Activated CD4-positive, alpha-beta T cell treated with anti-CD3 and anti-CD28 coated beads for 48 hours (primary cell): ENCODE measurements at regions not wholly inside any gene's neighbourhood (a gene's known extent, or its start where the extent isn't known, plus 50 kb on each side); places are given as distances from the start of the nearest gene placed in this dataset.

Experiments
- DNase-seq: peaks from one replicate; pipeline ENCODE4 v3.0.0-alpha.2; 2020

DNA sequence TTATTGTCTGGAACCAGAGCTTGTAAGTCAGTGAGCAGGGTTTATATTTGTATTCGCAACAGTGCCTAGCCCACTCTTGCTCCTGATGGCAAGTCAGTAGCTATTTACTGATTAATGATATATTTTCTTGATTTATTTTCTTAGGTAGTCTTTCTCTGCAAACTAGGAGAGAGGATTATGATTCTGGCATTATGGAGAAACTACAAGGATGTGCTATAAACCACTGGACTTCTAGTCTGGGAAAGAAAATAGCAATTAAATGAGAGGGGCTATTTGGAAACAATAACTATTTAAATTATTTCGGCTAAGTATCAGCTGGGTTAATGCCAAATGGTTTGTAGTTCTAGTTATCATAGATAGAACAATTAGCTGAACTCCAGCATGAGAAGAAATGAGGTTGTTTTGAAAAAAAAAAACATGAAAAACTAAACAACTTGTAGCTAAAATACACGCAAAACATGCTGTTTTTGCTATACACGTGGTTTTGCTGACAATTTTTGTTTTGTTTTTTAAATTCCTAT, 304.9 kb upstream of the TCF21 start:
- DNase-seq = no peak

DNA sequence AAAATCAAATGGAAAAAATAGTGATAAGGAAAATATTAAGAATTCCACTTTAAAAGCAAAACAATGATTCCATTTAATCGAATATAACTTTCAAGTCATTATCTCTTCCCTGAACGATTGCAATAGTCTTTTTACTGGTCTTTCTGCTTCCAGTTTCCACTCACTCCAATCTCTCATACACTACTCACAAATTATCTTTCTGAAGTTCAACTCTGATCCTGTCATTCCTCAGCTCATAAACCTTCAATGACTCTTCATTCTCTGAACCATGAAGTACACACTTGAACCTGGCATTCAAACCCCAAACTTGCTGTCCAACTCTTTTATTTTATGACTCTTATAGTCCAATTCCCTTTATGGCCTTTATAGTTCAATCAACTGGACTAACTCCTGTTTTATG, 304.1 kb upstream of the TCF21 start:
- DNase-seq = no peak

DNA sequence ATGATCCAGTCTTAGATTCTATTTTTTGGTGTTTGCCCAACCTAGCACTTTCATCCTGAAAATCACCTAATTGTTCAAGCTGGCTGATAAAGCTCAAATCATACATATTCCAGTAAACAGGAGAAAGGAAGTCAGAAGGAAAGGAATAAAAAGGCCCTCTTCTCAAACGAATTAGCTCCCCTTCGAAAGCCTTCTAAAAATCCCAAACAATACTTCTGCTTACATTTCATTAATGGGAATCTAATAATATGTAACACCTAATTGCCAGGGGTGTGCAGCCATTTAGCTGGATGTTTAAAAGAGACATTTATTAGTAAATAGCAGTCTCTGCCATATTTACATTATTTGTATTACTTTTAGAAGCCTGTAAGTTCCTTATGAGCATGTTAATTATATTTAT, 302.9 kb upstream of the TCF21 start:
- no peak for DNase-seq

DNA sequence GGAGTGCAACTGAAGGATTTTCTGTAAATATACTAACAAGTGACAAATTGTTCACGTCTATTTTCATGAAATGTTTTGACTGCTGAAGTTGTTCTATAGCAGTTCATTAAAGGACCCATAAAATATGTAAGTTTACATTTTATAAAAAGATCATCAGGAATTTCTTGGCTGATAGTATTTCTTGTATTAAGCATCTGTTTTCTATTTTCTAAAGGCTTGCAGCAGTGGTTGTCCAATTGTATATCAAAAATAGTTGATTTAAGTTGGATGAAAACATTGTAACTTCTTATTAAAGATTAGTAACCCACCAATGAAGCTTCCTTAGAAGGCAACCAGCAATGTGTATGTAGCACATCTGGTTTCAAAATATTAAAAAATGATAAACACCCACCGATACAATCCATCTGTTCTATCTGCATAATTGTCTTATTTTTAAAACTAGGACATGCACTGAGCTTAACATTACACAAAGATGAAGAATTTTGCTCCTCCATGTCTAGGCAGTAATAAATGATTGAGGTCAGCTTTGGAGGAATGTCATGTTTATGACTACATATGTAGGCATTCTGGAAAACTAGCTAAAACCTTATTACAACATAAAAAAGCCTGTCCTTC, 301.3 kb upstream of the TCF21 start:
- DNase-seq = no peak

DNA sequence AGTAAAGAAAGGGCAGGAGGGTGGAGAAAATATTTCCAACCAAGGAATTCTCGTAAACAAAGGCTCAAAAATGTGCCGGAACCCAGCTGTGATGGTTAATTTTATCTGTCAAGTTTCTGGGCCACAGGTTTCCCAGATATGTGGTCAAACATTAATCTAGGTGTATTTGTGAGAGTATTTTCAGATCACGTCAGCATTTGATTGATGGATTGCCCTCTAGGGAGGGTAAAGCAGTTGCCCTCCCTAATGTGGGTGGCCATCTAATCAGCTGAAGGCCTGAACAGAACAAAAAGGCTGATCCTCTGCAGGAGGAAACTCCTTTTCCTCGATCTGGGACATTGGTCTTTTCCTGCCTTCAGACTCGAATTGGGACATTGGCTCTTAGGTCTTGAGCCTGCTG, 298.7 kb upstream of the TCF21 start:
- no peak for DNase-seq

DNA sequence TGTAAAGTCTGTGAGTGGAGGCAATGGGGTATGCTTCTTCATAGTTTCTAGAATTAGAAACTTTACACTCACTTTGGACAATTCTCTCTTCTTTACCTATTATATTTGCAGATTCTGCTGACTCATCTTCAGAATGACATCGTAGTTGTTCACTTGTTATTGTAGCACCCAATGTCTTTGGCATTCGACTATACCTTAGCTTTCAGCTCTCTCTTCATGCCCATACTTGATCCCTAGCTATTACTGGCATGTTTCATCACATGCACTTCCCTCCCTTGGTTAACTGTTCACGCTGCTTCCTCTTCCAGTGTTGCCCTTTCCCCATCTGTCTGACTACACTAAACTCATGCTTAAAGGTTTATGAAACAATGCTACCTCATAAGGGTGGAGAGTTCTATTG, 298.1 kb upstream of the TCF21 start:
- DNase-seq = no peak

DNA sequence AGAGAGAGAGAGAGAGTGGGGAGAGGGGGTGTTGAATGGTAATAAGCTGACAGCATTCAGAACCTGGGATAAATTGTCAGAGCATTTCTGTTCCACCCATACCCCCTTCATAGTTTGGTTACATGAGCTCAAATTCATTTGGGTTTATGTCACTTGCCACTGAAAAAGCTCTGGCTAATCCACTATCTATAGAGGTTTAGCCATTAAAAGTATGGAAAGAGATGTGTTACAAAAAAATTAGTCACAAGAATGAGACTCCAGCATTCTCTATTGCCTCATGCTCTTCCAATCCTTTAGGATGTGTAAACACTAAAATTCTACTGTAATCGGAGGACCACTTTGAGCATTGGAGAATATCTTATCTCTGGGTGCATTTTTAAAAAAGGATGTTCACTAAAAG, 297.6 kb upstream of the TCF21 start:
- DNase-seq = no peak

DNA sequence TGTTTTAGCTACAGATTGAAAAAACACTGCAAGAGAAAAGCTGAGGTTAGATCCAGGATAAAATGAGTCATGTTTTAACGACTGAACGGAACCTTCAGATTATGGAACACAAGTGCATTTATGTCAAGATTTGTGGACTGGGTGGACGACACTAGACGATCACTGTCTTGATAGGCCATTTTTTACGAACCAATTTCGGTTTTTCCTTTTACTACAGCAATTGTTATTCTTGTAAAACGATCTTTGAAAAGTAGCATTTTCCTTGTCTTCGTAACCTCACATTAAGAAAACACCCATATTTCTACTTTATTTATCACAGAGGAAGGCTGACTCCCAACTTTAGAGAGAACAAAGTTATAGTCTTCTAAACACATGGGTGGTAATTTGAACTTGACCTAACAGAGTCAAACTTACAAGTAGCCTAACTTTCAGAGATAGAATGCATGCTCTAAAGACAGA, 294.2 kb upstream of the TCF21 start:
- no peak for DNase-seq

DNA sequence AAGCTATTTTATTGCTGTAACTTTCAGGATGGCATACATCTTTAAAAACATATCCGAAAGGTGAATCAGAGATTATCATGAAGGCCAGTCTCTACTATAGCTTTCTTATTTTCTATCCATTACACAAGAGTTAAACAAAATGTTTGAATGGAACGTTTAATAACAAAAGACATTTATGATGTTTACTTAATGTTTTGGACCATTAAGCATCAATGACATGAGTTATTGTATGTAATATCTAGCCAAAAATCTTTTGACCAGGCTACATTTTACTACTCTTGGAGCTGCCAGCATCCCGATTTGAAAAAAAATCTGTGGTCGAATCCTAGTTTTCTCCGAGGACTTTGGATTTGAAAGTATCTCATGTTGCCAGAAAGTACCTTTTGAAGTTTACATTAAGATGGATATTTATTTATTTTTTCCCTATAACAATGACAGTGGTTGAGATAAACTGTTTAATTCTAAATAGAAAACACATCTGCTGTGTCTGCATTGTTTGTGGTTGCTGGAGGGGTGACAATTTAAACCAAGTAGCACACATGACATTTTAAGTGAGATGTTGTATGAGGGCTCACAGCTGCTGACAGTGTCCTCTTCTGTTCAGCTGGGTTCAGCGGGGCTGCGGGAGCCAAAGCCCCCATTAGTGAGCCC, 293.7 kb upstream of the TCF21 start:
- no peak for DNase-seq

DNA sequence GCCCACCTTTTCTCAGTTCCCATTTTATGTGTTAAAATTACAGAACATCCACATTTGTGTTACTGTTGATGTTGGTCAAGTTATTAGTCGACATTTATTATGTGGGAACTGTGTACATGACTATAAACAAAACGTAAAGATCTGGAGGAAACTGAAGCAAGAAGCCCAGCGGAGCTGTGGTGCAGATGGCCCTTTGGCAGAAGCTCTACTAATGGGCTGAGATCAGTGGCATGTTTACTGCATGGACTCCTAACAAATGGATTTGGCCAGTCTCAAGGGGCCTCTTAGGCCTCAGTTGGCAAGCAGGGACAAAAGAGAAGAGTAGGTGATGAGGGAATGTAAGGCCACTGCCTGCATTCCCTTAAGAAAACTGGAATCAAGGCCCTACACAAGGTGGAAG, 282.1 kb upstream of the TCF21 start:
- no peak for DNase-seq

DNA sequence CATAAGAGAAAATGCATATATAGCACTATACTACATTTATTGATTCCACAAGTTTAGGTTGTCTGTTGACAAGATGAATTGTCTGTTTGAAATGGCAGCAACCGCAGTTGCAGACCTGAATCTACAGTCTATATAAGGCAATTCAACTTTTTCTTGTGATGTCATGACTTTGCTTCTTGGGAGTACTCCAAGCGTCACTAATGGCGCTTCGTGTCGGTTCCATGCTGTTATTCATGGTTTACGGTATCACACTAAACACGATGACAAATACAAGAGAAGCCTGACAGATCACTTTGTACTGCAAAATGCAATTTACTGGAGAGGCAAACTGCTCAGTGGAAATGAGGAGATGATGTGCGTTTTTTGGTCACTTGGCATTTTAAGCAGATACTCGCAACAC, 280.3 kb upstream of the TCF21 start:
- no peak for DNase-seq

DNA sequence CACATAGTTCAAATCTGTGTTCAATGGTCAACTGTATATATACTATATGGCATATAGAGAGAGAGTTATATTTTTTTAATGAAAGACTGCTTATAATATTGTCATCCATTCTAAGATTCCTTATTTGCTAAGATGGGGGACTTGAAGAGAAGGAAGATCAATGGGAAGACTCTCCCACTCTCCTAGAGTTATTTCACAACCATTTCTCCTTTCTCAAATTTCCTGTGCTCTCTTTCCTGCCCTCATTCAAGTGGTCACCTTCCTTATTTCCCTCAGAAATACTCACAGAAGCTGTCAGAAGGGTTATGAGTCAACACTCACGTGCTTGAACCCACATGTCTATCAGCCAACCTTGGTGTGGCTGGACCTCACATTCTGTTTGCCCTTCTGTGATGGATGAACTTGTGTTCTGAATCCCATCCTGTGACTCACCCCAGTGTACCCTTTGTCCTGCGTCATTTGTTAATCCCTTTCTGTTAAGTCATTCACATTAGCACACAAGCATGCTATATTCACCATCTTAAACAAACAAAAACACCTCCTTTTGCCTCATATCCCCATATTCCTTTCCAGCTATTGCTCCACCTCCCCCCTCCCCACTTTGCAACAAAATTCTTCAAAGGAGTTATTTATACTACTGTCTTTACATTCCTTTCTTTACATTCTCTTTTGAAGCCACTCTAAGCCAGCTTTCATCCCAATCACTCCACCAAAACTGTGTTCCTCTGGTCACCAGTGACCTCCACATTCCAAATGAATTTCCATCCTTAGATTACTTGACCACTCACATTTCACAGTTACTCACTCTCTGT, 279.3 kb upstream of the TCF21 start:
- DNase-seq = no peak

DNA sequence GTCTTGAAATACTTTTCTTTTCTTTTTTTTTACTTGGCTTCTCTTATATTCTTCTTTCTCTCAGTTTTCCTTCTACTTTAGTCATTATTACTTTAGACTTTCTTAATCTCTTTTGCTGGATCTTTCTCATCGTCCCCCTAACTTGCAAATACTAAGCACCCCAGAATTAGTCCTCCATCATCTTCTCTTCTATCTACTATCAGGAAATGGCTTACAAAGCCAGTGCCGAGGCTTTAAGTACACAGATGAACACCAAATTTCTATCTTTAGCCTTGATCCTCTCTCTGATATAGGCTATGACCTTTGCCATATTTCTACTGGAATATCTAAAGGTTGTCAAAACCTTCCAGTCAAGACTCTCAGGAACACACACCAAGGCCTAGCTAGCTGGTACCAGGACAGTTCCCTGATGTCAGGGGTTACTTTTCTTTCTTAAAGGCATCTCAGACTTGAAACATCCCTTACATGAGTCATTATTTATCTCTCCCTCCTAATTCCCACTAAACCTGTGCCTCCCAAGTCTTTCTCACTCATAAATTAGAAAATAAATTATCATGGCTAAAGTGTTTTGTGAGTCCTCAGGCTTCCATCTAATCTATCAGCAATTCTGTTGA, 278.6 kb upstream of the TCF21 start:
- no peak for DNase-seq

DNA sequence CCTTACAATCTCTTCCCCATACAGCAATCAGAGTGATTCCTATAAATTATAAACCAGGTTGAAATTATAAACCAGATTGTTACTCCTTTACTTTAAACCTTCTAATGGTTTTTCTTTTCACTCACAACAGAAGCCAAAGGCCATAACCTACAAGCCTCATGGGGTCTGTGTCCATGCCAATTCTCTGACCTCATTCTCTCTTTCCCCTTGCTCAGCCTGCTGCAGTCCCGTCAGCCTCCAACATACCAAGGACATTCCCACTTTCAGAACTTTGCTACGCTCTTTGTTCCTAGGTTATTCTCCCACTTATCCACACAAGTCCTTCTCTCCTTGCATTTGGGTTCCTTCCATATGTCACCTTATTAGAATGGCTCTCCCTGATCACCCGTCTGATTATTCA, 277.9 kb upstream of the TCF21 start:
- DNase-seq = no peak

DNA sequence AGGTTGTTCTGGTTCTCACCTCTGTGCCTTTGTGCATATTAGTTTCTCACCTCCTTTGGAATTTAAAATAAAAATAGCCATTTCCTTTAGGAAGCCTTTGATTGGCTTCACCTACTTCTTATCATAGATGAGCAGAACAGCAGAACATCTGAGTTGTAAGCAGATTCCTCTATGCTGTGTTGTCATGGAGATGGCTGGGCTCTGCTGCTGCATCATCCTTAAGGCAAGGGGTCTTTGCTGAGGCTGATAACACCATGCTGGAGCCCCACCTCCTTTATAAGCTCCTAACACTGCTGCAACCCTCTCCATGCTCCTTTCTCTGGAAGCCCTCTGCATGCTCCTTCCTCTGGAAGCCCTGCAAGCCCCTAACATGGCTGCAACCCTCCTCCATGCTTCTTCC, 276.5 kb upstream of the TCF21 start:
- DNase-seq = no peak

DNA sequence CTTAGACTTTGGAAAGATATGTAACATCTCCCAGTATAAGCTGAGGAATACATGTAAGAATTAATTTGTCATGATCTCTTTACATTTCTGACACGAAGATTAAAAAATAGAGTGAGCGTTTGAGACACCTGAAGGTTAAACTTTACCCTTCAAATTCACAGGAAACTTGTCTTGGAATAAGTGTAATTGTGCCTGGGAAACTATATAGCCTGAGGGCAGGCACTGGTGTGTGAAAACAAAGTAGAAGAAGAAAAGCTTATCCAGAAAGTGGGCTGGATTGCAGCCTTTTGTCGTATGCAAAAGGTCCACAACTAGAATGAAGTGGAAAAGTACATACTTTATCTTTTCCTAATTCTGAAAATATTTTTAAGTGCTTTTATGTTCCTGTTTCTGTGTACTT, 275.7 kb upstream of the TCF21 start:
- DNase-seq = no peak

DNA sequence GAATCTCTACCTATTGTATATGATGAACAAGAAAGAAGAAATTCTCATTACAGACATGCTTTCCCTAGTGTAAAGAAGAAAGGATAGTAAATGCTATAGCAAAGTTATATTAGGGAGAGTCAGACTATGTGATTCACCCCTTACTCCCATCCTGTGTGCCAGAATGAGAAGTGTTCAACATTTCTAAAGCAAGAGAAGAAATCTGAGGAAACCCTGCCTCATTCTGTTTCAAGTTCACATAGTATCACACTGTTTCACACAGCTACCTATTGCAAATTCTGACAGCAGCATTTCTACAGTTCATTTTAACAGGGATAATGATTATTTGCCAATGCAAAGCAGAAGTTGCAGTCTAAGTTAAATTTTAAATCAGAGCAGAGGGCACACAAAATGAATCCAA, 267.2 kb upstream of the TCF21 start:
- no peak for DNase-seq

DNA sequence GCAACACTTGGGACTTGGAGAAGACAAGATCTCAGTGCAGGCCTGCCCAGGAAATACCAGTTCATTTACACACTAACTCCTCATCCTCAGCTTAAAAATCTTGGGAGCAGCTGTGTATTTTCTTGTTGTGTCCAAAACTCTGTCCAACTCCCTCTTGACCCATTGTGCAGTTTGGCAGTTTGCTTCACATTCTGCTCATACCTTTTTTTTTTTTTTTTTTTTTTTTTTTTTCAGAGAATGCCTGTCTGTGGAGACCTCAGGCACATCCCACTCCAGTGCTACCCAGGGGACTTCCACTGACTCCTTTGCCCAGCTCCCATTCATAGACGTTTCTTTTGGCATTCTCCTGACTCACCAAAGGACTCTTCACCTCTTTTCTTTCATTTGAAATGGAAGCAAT, 265.8 kb upstream of the TCF21 start:
- no peak for DNase-seq

DNA sequence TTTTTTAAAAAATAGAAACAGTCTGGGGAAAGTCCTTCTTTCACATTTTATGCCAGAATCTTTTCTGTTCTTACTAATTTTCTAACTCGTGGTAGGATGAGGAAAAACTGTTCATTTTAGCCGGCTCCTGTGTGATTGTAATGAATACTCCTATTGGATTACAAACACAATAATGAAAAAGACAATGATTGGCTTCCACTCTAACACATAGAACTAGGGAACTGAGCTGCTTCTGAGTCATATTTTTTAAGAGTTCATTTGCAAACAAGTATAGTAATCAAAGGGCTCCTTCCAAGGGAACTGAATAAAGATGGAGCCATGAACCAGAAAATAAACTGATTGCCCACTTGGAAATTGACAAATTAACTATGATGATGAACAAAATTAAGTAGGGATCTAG, 265.3 kb upstream of the TCF21 start:
- DNase-seq = no peak

DNA sequence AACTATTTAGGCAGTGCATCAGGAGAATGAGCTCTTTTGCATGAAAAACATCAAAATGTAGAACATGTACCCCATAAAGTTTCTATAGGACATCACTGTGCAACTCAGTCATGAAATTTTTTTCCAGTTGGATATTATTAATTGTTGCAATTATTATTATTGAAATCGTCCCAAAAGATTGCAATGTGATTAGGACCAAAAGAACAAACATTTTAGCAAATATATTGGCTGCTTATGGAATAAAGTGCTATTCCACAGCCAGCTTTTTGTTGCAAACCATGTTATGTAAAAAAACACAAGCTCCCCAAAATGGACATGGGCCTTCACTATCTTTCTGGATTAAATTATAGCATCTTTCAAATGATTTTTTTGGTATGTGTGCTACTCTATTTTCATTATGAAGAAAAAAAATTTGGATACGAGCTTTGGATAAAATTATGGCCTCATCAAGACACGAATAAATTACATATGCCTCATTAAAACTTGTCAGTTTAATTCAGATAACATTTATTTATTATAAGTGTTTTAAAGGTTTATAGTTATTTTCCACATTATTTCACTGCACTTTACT, 262.7 kb upstream of the TCF21 start:
- DNase-seq = no peak

DNA sequence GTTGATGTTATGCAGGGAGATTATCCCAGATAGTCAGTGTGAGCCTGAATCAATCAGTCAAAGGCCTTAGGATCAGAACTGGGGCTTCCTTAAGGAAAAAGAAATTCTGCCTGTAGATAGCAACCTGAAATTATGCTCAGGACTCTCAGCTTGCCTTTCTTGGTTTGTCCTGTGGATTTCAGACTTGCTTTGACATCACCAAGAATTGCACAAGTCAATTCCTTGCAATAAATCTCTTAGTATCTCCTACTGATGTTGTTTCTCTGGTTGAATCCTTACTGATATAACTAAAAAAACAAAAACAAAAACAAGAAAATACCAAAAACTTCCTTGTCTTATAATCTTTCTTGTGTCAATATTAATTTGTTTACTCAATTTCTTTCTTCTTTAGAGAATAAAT, 258.9 kb upstream of the TCF21 start:
- no peak for DNase-seq

DNA sequence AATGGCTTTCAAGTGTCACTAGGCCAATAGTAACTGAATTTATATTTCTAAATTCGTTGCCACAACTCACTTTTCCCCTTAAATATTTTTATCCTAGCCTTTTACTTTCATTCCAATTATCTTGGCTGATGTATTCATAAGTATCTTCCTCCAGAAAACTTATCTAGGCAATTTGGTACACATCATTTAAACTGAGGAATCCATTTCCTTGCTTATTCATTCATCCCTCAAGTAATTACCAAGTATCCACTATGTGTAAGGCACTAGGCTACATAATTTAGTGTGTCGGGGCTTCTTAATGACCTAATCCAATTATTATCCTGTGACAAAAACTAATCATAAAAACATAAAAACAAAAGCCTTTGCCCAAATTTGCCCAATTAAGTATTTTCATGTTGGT, 258.3 kb upstream of the TCF21 start:
- DNase-seq = no peak

DNA sequence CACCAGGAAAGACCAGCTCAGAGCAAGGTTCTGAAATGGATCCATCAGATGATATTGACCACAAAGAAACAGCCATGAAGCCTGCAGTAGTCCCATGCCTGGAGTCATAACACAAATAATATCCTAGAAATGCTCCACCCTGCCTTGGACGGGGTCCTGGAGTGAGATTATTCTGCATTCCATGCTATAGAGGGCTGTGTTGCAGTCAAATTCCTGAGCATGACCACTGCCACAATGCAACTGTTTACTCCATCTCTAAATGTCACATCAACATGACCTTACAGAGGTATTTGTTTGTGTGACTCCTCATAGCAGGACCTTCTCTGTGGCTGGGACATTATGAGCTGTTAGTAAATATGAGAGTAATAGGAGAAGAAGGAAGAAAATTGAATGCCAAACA, 257.5 kb upstream of the TCF21 start:
- DNase-seq = no peak
